NT2/D1 (cell line): ENCODE measurements at regions not wholly inside any gene's neighbourhood (a gene's known extent, or its start where the extent isn't known, plus 50 kb on each side); places are given as distances from the start of the nearest gene placed in this dataset.

ENCODE experiments used
- YY1 ChIP-seq: IDR thresholded peaks from 2 replicates; pipeline ENCODE4 v1.6.1; 2011; ENCODE audit not compliant: insufficient read length, insufficient read depth
- ZNF274 ChIP-seq: IDR thresholded peaks from 2 replicates; pipeline ENCODE4 v1.6.1; 2011; ENCODE audit warnings: mild to moderate bottlenecking, low read depth, low read length

DNA sequence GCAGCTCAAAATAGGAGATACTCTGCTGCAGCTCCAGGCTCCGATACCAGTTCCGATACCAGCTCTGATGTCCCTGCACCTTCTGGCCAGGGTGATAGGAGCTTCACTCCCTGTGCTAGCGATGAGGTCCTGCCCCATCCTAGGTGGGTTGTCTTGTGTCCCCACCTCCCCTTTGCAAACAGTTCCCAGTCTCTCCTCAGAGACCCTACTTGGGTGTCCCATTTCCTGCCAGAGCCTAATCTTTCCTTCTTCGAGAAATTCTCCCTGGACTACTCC is 62.7 kb upstream of the NANOS1 start:
- TF ChIP-seq YY1, result no peak
- TF ChIP-seq ZNF274, result no peak
